ENCODE measurements at regions not wholly inside any gene's neighbourhood (a gene's known extent, or its start where the extent isn't known, plus 50 kb on each side); places are given as distances from the start of the nearest gene placed in this dataset.

- TF ChIP-seq EP300 (IDR thresholded peaks at IDR 0.05) (no peak), POLR2A (IDR thresholded peaks at IDR 0.05) (no peak)
These were observed 85.5 kb upstream of the CACUL1 start for GRCh38 chr10:118840071-118840775.

All from gastroesophageal sphincter (tissue), 2 donors.